H1 (cell line): ENCODE measurements at regions not wholly inside any gene's neighbourhood (a gene's known extent, or its start where the extent isn't known, plus 50 kb on each side); places are given as distances from the start of the nearest gene placed in this dataset.

ENCODE experiments used
- CHD1 ChIP-seq: IDR thresholded peaks from 2 replicates; pipeline ENCODE4 v1.6.1; 2012; ENCODE audit warnings: low read depth, low read length, improper control_type of control experiment
- CHD7 ChIP-seq: fragments of 300-600 bp; sonication (generic); IDR thresholded peaks from 2 replicates; pipeline ENCODE4 v1.7.1; 2012; ENCODE audit warnings: low read length, moderate library complexity, mild to moderate bottlenecking, inconsistent platforms; ENCODE audit not compliant: insufficient replicate concordance
- E2F6 ChIP-seq: IDR thresholded peaks from 2 replicates; pipeline ENCODE4 v1.6.1; 2012; ENCODE audit warnings: inconsistent platforms
- HDAC6 ChIP-seq: IDR thresholded peaks from one replicate; pipeline ENCODE4 v1.7.1; 2012; ENCODE audit warnings: low read depth, mild to moderate bottlenecking, inconsistent platforms, low read length, moderate library complexity
- SIX5 ChIP-seq: IDR thresholded peaks from 2 replicates; pipeline ENCODE4 v1.6.1; 2011; ENCODE audit warnings: mild to moderate bottlenecking, low read depth, low read length

GRCh38 chr3:80663426-80663825, 895.6 kb upstream of the ROBO1 start (continued):
- TF ChIP-seq E2F6 = no peak
- TF ChIP-seq HDAC6 = no peak
- no peak for TF ChIP-seq SIX5
- no peak for TF ChIP-seq CHD1
- TF ChIP-seq CHD7 = no peak
